Lower leg skin (tissue), 4 donors: ENCODE measurements at regions not wholly inside any gene's neighbourhood (a gene's known extent, or its start where the extent isn't known, plus 50 kb on each side); places are given as distances from the start of the nearest gene placed in this dataset.

Source experiments
- DNase-seq, 2 donors: peaks; one replicate each; pipeline ENCODE4 v3.0.0-alpha.2; 2019; ENCODE audit warnings: low spot score in 2 of 2
- H3K4me3 ChIP-seq: fragments of 200-600 bp; sonication (generic); 2 replicates; pipeline ENCODE4 v1.5.1; 2017; ENCODE audit warnings: mild to moderate bottlenecking, low read depth; ENCODE audit not compliant: poor library complexity, severe bottlenecking
- CTCF ChIP-seq, 3 donors: fragments of 450-650 bp; IDR thresholded peaks; one replicate each; pipeline ENCODE4 v1.5.1; 2016; ENCODE audit warnings: antibody characterized with exemption in 3 of 3, mild to moderate bottlenecking in 3 of 3, moderate library complexity in 2 of 3
- POLR2A ChIP-seq, 2 donors: fragments of 450-650 bp; IDR thresholded peaks; one replicate each; pipeline ENCODE4 v1.6.1; 2016 to 2017; ENCODE audit warnings: antibody characterized with exemption in 2 of 2, mild to moderate bottlenecking in 1 of 2, moderate library complexity in 1 of 2
- WGBS, 2 donors: methylation state at CpG; one replicate each; pipeline ENCODE4 v1.1.5; 2018; 5-methylcytosine and 5-hydroxymethylcytosine counted together
- intact Hi-C: fragments of 100-400 bp; cut with DNase I; formaldehyde crosslinking; loops from one replicate; pipeline ENCODE4 v1.15.0; 2023; ENCODE audit warnings: low total_unique reads

- 68 to 85% methylated on average over 3 of the region's 3 CpGs for WGBS, 2 donors
- intact Hi-C loops: no loop called here
- no peak overlapping the region for H3K4me3 ChIP-seq
- no peak for DNase-seq
- TF ChIP-seq POLR2A (IDR thresholded peaks at IDR 0.05): no peak
- no peak for TF ChIP-seq CTCF (IDR thresholded peaks at IDR 0.05)
Measured at GRCh38 chr6:85136310-85136709, 313.6 kb upstream of the NT5E start.

- WGBS, 2 donors: 25 to 32% methylated on average over 1 of the region's 1 CpG
- H3K4me3 ChIP-seq: no peak overlapping the region
- TF ChIP-seq POLR2A (IDR thresholded peaks at IDR 0.05): no peak
- TF ChIP-seq CTCF (IDR thresholded peaks at IDR 0.05): no peak
- DNase-seq: no peak
- intact Hi-C loops: no loop called here
Measured at GRCh38 chr6:85135376-85136094, 314.3 kb upstream of the NT5E start.

- intact Hi-C loops: no loop called here
- H3K4me3 ChIP-seq: no peak overlapping the region
- whole genome bisulfite sequencing, 2 donors: 82 to 86% methylated on average over 5 of the region's 5 CpGs
- DNase-seq: no peak
- TF ChIP-seq POLR2A (IDR thresholded peaks at IDR 0.05) (no peak), CTCF (IDR thresholded peaks at IDR 0.05) (no peak)
Measured at GRCh38 chr6:85134172-85134571, 315.7 kb upstream of the NT5E start.

GRCh38 chr6:85132091-85132490 is 317.8 kb upstream of the NT5E start:
- H3K4me3 ChIP-seq: no peak overlapping the region
- no peak for TF ChIP-seq CTCF (IDR thresholded peaks at IDR 0.05)
- TF ChIP-seq POLR2A (IDR thresholded peaks at IDR 0.05): no peak
- 68 to 78% methylated on average over 1 of the region's 1 CpG for WGBS, 2 donors
- no peak for DNase-seq
- intact Hi-C loops: no loop called here

GRCh38 chr6:85130743-85131142 is 319.1 kb upstream of the NT5E start:
- intact Hi-C loops: no loop called here
- no peak overlapping the region for H3K4me3 ChIP-seq
- DNase-seq: no peak
- TF ChIP-seq CTCF (IDR thresholded peaks at IDR 0.05) (no peak), POLR2A (IDR thresholded peaks at IDR 0.05) (no peak)
- WGBS, 2 donors: 71 to 72% methylated on average over 3 of the region's 3 CpGs

- no peak for DNase-seq
- 85 to 87% methylated on average over 5 of the region's 5 CpGs for WGBS, 2 donors
- no peak overlapping the region for H3K4me3 ChIP-seq
- intact Hi-C loops: no loop called here
- TF ChIP-seq POLR2A (IDR thresholded peaks at IDR 0.05) (no peak), CTCF (IDR thresholded peaks at IDR 0.05) (no peak)
Measured at GRCh38 chr6:85129881-85130280, 320.0 kb upstream of the NT5E start.
